Smooth muscle cell (in vitro differentiated cells): ENCODE measurements at regions not wholly inside any gene's neighbourhood (a gene's known extent, or its start where the extent isn't known, plus 50 kb on each side); places are given as distances from the start of the nearest gene placed in this dataset.

Source experiments
- DNase-seq: peaks from one replicate; lab custom pipeline; 2025; ENCODE audit not compliant: unreplicated experiment; lab: John Stamatoyannopoulos, UW
- H2AFZ ChIP-seq: fragments of 200-600 bp; sonication (generic); 2 replicates; pipeline ENCODE4 v1.6.0; 2016; ENCODE audit warnings: antibody characterized with exemption, low read depth, mild to moderate bottlenecking
- H3F3A ChIP-seq: fragments of 200-600 bp; sonication (generic); 2 replicates; pipeline ENCODE4 v1.6.0; 2017; ENCODE audit warnings: antibody characterized with exemption, low read depth
- H3K27ac ChIP-seq: fragments of 200-600 bp; sonication (generic); 2 replicates; pipeline ENCODE4 v1.5.1; 2016; ENCODE audit warnings: low read depth, mild to moderate bottlenecking
- H3K27me3 ChIP-seq: fragments of 200-600 bp; sonication (generic); 2 replicates; pipeline ENCODE4 v1.6.1; 2016; ENCODE audit warnings: low read depth, mild to moderate bottlenecking
- H3K36me3 ChIP-seq: fragments of 200-600 bp; sonication (generic); 2 replicates; pipeline ENCODE4 v1.5.1; 2016; ENCODE audit warnings: low read depth
- H3K4me1 ChIP-seq: fragments of 200-600 bp; sonication (generic); 2 replicates; pipeline ENCODE4 v1.5.1; 2016; ENCODE audit warnings: low read depth
- H3K4me2 ChIP-seq: fragments of 200-600 bp; sonication (generic); 2 replicates; pipeline ENCODE4 v1.6.0; 2016; ENCODE audit warnings: mild to moderate bottlenecking
- H3K4me3 ChIP-seq: fragments of 200-600 bp; sonication (generic); 2 replicates; pipeline ENCODE4 v1.5.1; 2016; ENCODE audit warnings: mild to moderate bottlenecking
- H3K79me2 ChIP-seq: fragments of 200-600 bp; sonication (generic); 2 replicates; pipeline ENCODE4 v1.6.0; 2016; ENCODE audit warnings: low read depth, mild to moderate bottlenecking
- H3K9ac ChIP-seq: fragments of 200-600 bp; sonication (generic); 2 replicates; pipeline ENCODE4 v1.6.0; 2016; ENCODE audit warnings: low read depth
- H3K9me3 ChIP-seq: fragments of 200-600 bp; sonication (generic); replicated peaks from 2 replicates; pipeline ENCODE4 v1.5.1; 2016; ENCODE audit warnings: low read depth
- H4K20me1 ChIP-seq: fragments of 200-600 bp; sonication (generic); 2 replicates; pipeline ENCODE4 v1.6.0; 2016; ENCODE audit warnings: low read depth
- CTCF ChIP-seq: fragments of 200-600 bp; sonication (generic); IDR thresholded peaks from 2 replicates; pipeline ENCODE4 v1.5.1; 2017; ENCODE audit warnings: borderline replicate concordance, mild to moderate bottlenecking, antibody characterized with exemption; ENCODE audit not compliant: insufficient read depth, poor library complexity, severe bottlenecking
- WGBS: methylation state at CpG from one replicate; pipeline ENCODE4 v1.1.7; 2016; ENCODE audit warnings: low lambda C conversion rate; 5-methylcytosine and 5-hydroxymethylcytosine counted together

- no peaks in the 10 kb centered on the region for H3K79me2 ChIP-seq
- no peak overlapping the region for H3K9ac ChIP-seq
- TF ChIP-seq CTCF: no peak
- no peak overlapping the region for H3K27ac ChIP-seq
- H3K4me1 ChIP-seq: no peaks in the 10 kb centered on the region
- H3K27me3 ChIP-seq: no peaks in the 10 kb centered on the region
- no peaks in the 10 kb centered on the region for H3K36me3 ChIP-seq
- H3K4me3 ChIP-seq: no peak overlapping the region
- no peaks in the 10 kb centered on the region for H3K9me3 ChIP-seq
- H2AFZ ChIP-seq: no peak overlapping the region
- DNase-seq: no peak
- no peak overlapping the region for H3K4me2 ChIP-seq
- 100% methylated on average over 1 of the region's 1 CpG for WGBS
- no peaks in the 10 kb centered on the region for H3F3A ChIP-seq
- H4K20me1 ChIP-seq: no peaks in the 10 kb centered on the region
These were observed 334.1 kb downstream of the COL12A1 start for GRCh38 chr6:74871757-74872156.

- Histone ChIP-seq H4K20me1 (no peaks in the 10 kb centered on the region), H3K36me3 (no peaks in the 10 kb centered on the region), H3K4me1 (no peaks in the 10 kb centered on the region), H3F3A (no peaks in the 10 kb centered on the region), H2AFZ (no peak overlapping the region), H3K27me3 (no peaks in the 10 kb centered on the region), H3K9ac (no peak overlapping the region), H3K79me2 (no peaks in the 10 kb centered on the region), H3K4me2 (no peak overlapping the region), H3K27ac (no peak overlapping the region), H3K9me3 (no peaks in the 10 kb centered on the region), H3K4me3 (no peak overlapping the region)
- 60% methylated on average over 2 of the region's 2 CpGs for WGBS
- TF ChIP-seq CTCF: no peak
- no peak for DNase-seq
These were observed 335.4 kb downstream of the COL12A1 start for GRCh38 chr6:74870403-74870802.

GRCh38 chr6:74867291-74867690 is 338.6 kb downstream of the COL12A1 start:
- no peak overlapping the region for H3K27ac ChIP-seq
- WGBS: 80% methylated on average over 2 of the region's 2 CpGs
- H3K79me2 ChIP-seq: no peaks in the 10 kb centered on the region
- H3K4me2 ChIP-seq: no peak overlapping the region
- H3K27me3 ChIP-seq: peaks cover 2% of the 10 kb centered on the region
- H2AFZ ChIP-seq: no peak overlapping the region
- H4K20me1 ChIP-seq: no peaks in the 10 kb centered on the region
- H3K9me3 ChIP-seq: no peaks in the 10 kb centered on the region
- no peaks in the 10 kb centered on the region for H3F3A ChIP-seq
- no peaks in the 10 kb centered on the region for H3K36me3 ChIP-seq
- H3K4me3 ChIP-seq: no peak overlapping the region
- H3K4me1 ChIP-seq: no peaks in the 10 kb centered on the region
- no peak for TF ChIP-seq CTCF
- DNase-seq: no peak
- H3K9ac ChIP-seq: no peak overlapping the region

GRCh38 chr6:74863968-74864367 is 341.9 kb downstream of the COL12A1 start:
- Histone ChIP-seq H3K79me2 (no peaks in the 10 kb centered on the region), H3K9me3 (no peaks in the 10 kb centered on the region), H3K27ac (no peak overlapping the region), H3K4me2 (no peak overlapping the region), H3F3A (no peaks in the 10 kb centered on the region), H3K9ac (no peak overlapping the region), H3K4me1 (no peaks in the 10 kb centered on the region), H2AFZ (no peak overlapping the region), H3K27me3 (peaks cover 2% of the 10 kb centered on the region), H4K20me1 (no peaks in the 10 kb centered on the region), H3K36me3 (no peaks in the 10 kb centered on the region), H3K4me3 (no peak overlapping the region)
- WGBS: 88% methylated on average over 1 of the region's 1 CpG
- no peak for DNase-seq
- TF ChIP-seq CTCF: no peak
